ENCODE measurements at regions not wholly inside any gene's neighbourhood (a gene's known extent, or its start where the extent isn't known, plus 50 kb on each side); places are given as distances from the start of the nearest gene placed in this dataset.

- no peak for TF ChIP-seq CTCF (IDR thresholded peaks at IDR 0.05)
- no peak for TF ChIP-seq ZFX (IDR thresholded peaks at IDR 0.05; ENCODE audit: borderline replicate concordance)
Measured at GRCh38 chr1:91624331-91624730, 123.7 kb downstream of the CDC7 start.

More at GRCh38 chr1:91624331-91624730, 123.7 kb downstream of the CDC7 start:
- H3K27ac ChIP-seq: no peak overlapping the region

Measured in 22Rv1 (cell line).